ENCODE measurements at regions not wholly inside any gene's neighbourhood (a gene's known extent, or its start where the extent isn't known, plus 50 kb on each side); places are given as distances from the start of the nearest gene placed in this dataset.

- Histone ChIP-seq H3K9me1 (ENCODE audit: insufficient read depth, low read length) (no peaks in the 10 kb centered on the region; the same call in 1 of the 2 replicates), H2AK5ac (ENCODE audit: low read depth, low read length) (no peak overlapping the region), H3K4me3 (ENCODE audit: insufficient read depth, low read depth, low read length) (no peak overlapping the region), H3K27ac (ENCODE audit: insufficient read depth, low read length) (no peak overlapping the region), H2BK120ac (ENCODE audit: low read depth, low read length) (0 out of 2 replicates have a peak overlapping the region, but pooled peaks have one; percentile 76), H4K91ac (ENCODE audit: insufficient read depth, low read depth, low read length) (no peak overlapping the region), H2BK15ac (ENCODE audit: low read depth, low read length) (peak overlapping the region; percentile 78; the same call in 1 of the 3 replicates), H2AK9ac (replicated peaks; ENCODE audit: low read depth, low read length, poor library complexity) (no peak overlapping the region), H3K4me2 (ENCODE audit: low read depth, low read length) (no peak overlapping the region), H2BK20ac (ENCODE audit: low read depth, low read length) (peak overlapping the region; percentile 82; the same call in 1 of the 2 replicates), H3K79me1 (ENCODE audit: low read depth in 1 of 2, low read length in 2 of 2) (no peaks in the 10 kb centered on the region), H2BK5ac (ENCODE audit: low read depth, low read length, poor library complexity, severe bottlenecking) (no peak overlapping the region), H2AFZ (replicated peaks; ENCODE audit: low read length, poor library complexity) (peak overlapping the region; percentile 74), H3K14ac (replicated peaks; ENCODE audit: low read depth, low read length) (no peak overlapping the region), H4K5ac (ENCODE audit: low read depth, low read length) (no peak overlapping the region), H3K4ac (ENCODE audit: low read depth, low read length) (no peak overlapping the region), H3K23ac (ENCODE audit: low read depth, low read length) (no peak overlapping the region), H3K9ac (ENCODE audit: low read depth, low read length) (no peak overlapping the region), H3K27me3 (ENCODE audit: control insufficient read depth, insufficient read depth, low read length) (no peaks in the 10 kb centered on the region), H3K36me3 (ENCODE audit: control insufficient read depth, insufficient read depth, low read length) (no peaks in the 10 kb centered on the region), H4K20me1 (ENCODE audit: insufficient read depth, low read length) (no peaks in the 10 kb centered on the region), H3K4me1 (ENCODE audit: control insufficient read depth, insufficient read depth, low read length) (peaks cover 18% of the 10 kb centered on the region), H3K9me3 (ENCODE audit: control insufficient read depth, insufficient read depth, low read length) (no peaks in the 10 kb centered on the region), H4K8ac (ENCODE audit: low read depth in 2 of 2, low read length in 2 of 2) (no peak overlapping the region; a peak in 1 of 4 replicates), H3K56ac (ENCODE audit: extremely low read depth, insufficient read depth, low read length) (no peak overlapping the region), H3K18ac (ENCODE audit: low read depth, low read length) (no peak overlapping the region)
- ChIA-PET CTCF (no interaction called here), POLR2A (ENCODE audit: unreplicated experiment) (no interaction called here)
- WGBS, 2 experiments (ENCODE audit: extremely low coverage in 2 of 2, insufficient read length in 1 of 2): 48% methylated on average over 3 of the region's 4 CpGs; no CpG with 5 or more reads in 1 of the 2 experiments
- intact Hi-C loops (cut with micrococcal nuclease) (no loop called here), in situ Hi-C loops (cut with MboI; ENCODE audit: low sequenced_read_pairs) (no loop called here), dilution Hi-C loops (cut with HindIII; ENCODE audit: low sequenced_read_pairs, unreplicated experiment) (no loop called here)
- no TSS peak for BruUV-seq (replicated peaks)
- DNase-seq (peak; percentile 38), ATAC-seq (ENCODE audit: low read depth) (no peak)
- no peak for TF ChIP-seq NFE2L2 (IDR thresholded peaks at IDR 0.05; ENCODE audit: low read depth, low read length)
- no peak for TF ChIP-seq ELK1 (IDR thresholded peaks at IDR 0.05; ENCODE audit: borderline replicate concordance, low read depth, low read length)
- TF ChIP-seq POLR2A (IDR thresholded peaks at IDR 0.05; ENCODE audit: low read depth, low read length): no peak
- no peak for TF ChIP-seq MAFK (IDR thresholded peaks at IDR 0.05; ENCODE audit: low read depth, low read length)
- no peak for TF ChIP-seq SMC3 (IDR thresholded peaks at IDR 0.05; ENCODE audit: low read depth, low read length)
- TF ChIP-seq CHD1 (IDR thresholded peaks at IDR 0.05; ENCODE audit: low read depth, low read length): no peak
- no peak for TF ChIP-seq CTCF (conservative IDR thresholded peaks at IDR 0.05; ENCODE audit: low read depth, low read length)
- TF ChIP-seq MAZ (IDR thresholded peaks at IDR 0.05; ENCODE audit: borderline replicate concordance, low read depth, low read length): no peak
- no peak for TF ChIP-seq RFX5 (IDR thresholded peaks at IDR 0.05; ENCODE audit: low read depth, low read length)
Measured at GRCh38 chr2:100200985-100201384, 58.6 kb upstream of the AFF3 start.

Measured in IMR-90 (cell line).